GM21786 (cell line): ENCODE measurements at regions not wholly inside any gene's neighbourhood (a gene's known extent, or its start where the extent isn't known, plus 50 kb on each side); places are given as distances from the start of the nearest gene placed in this dataset.
"Not testable (repeated sequence)": the region's sequence is repeated elsewhere in the genome, so short reads cannot be mapped to it uniquely, and the experiment has no call there.

Experiments
- ATAC-seq: cut with Tn5 transposase; IDR thresholded peaks from one replicate; pipeline ENCODE4 v1.9.1; 2021; ENCODE audit not compliant: unreplicated experiment

DNA sequence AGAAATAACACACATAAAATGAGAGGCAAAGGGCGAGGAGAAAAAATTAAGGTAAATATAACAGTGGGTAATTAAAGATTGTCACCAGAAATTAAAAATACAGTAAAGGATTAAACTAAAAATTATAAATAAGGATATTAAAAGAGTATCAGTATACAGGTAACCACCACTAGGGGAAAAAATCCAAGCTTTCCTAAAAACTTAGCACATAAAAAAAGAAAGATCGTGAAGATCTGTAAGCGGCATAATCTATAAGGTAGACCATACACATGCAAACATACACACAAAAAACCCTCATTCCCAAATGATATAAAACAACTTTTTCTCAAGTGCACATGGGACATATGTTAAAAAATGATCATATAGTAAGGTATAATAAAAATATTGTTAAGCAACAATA lies 577.3 kb upstream of the NUDT12 start:
- ATAC-seq, result no peak

- no peak for ATAC-seq
Measured at GRCh38 chr5:104130320-104130719, 567.7 kb upstream of the NUDT12 start.

DNA sequence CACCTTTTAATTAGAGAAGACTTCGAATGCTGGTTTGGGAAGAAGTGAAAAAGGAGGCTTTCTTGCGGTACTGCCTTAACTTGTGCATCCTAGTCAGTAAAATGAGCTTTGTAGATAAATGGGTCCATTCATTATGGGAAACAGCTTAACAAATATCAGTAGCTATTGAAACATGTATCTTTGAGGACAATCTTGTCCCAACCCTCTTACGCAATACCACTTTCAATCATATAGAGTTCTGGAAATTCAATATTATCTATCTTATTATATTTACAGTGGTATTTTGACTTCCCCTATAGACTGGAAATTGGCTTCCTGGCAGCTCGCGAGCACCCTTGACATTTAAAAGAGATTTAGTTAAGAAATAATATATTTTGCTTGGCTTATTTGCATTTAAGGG lies 565.8 kb upstream of the NUDT12 start:
- no peak for ATAC-seq

DNA sequence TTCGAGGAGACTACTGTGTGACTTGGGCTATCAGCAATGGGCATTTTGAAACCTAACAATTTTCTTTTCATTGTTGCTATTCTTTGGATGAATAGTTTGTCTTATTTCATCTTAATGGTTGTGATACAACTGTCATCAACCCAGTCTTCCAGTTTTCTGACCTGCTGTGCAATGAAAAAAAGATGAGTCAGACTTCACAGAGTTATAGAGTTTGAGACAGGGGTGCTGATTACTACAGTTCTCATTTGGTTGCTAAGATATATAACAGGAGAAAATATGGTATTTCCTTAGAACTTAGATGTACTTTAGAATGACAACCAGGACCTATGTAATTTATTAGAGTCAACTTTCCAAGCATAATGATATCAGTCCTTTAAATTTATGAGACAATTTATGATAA lies 564.4 kb upstream of the NUDT12 start:
- ATAC-seq, result no peak

GRCh38 chr5:104119529-104119928 lies 556.9 kb upstream of the NUDT12 start:
- no peak for ATAC-seq

DNA sequence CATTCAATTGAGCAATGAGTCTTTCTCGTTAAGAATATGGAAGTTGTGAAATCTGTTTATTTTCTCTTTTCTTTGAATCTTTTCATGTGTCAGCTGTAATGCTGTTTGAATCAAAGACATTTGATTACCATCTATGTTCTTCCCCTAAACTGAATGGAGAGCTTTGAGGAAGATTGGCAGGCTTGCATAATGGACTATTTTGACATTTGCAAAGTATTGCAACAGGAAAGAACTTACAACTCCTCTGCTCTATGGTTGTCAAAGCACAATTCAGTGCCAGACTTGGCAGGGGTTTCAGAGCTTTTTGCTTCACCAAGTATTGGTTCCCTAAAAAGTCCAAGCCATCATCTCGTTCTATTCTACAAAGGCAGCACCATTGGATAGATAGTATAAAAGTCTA lies 549.0 kb upstream of the NUDT12 start:
- no peak for ATAC-seq

DNA sequence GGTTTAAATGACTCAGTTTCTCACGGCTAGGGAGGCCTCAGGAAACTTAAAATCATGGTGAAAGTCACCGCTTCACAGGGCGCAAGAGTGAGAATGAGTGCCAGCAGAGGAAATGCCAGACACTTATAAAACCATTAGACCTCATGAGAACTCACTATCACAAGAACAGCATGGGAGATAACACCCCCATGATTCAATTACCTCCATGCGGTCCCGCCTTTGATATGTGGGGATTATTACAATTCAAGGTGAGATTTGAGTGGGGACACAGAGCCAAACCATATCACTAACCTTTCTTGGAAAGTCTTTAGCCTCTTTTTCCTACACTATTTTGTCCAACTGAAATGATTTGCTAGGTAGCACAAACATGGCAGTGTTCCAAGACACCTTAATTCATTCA lies 533.9 kb upstream of the NUDT12 start:
- no peak for ATAC-seq

DNA sequence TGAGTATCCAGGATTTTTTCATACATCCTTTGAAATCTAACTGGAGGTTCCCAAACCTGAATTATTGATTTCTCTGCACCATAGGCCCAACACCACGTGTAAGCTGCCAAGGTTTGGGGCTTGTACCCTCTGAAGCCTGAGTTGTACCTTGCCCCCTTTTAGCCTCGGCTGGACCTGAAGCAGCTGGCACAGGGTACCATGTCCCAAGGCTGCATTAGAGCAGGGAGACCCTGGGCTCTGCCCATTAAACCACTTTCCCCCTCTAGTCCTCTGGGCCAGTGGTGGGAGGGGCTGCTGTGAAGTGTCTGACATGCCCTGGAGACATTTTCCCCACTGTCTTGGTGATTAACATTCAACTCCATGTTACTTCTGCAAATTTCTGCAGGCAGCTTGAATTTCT lies 532.9 kb upstream of the NUDT12 start:
- no peak for ATAC-seq

GRCh38 chr5:104088876-104089778 lies 526.5 kb upstream of the NUDT12 start:
- ATAC-seq, result peak; percentile 64

GRCh38 chr5:104084896-104085295 lies 522.3 kb upstream of the NUDT12 start:
- ATAC-seq, result no peak

- ATAC-seq, result no peak
Measured at GRCh38 chr5:104082754-104083153, 520.2 kb upstream of the NUDT12 start.

DNA sequence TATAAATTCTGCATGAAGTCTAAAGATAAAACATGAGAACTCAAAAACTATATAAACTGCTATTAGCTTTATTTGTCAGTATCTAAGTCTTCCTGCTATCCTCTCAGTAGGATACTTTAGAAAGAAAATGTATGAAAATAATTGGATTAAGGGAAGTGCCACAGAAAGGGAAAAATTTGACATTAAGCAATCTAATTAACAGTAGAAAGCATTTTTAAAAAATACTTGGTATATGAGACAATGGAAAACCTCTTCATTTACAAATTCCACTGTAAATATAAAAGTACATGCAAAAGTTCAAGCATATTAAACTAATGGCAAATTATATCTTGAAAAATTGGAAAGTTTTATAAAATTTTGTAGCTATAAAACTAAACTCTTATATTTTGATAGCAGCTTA lies 518.6 kb upstream of the NUDT12 start:
- no peak for ATAC-seq

- no peak for ATAC-seq
Measured at GRCh38 chr5:104080646-104081175, 518.1 kb upstream of the NUDT12 start.

DNA sequence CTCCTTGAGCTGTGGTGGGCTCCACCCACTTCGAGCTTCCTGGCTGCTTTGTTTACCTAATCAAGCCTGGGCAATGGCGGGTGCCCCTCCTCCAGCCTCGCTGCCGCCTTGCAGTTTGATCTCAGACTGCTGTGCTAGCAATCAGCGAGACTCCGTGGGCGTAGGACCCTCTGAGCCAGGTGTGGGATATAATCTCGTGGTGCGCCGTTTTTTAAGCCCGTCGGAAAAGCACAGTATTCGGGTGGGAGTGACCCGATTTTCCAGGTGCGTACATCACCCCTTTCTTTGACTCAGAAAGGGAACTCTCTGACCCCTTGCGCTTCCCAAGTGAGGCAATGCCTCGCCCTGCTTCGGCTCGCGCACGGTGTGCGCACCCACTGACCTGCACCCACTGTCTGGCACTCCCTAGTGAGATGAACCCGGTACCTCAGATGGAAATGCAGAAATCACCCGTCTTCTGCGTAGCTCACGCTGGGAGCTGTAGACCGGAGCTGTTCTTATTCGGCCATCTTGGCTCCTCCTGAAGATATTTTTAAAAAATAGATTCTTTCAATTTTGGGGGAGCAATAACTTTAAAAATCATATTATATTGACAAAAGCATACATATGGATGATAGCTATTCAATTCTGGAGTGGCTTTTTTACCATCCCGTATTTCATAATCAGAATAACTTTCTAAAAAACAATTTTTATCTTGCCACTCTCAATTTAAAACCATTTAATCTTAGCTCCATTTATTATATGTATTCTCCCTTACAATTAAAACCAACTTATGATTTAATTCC lies 517.5 kb upstream of the NUDT12 start:
- not testable (repeated sequence) for ATAC-seq

- ATAC-seq, result no peak
Measured at GRCh38 chr5:104071887-104072286, 509.3 kb upstream of the NUDT12 start.

DNA sequence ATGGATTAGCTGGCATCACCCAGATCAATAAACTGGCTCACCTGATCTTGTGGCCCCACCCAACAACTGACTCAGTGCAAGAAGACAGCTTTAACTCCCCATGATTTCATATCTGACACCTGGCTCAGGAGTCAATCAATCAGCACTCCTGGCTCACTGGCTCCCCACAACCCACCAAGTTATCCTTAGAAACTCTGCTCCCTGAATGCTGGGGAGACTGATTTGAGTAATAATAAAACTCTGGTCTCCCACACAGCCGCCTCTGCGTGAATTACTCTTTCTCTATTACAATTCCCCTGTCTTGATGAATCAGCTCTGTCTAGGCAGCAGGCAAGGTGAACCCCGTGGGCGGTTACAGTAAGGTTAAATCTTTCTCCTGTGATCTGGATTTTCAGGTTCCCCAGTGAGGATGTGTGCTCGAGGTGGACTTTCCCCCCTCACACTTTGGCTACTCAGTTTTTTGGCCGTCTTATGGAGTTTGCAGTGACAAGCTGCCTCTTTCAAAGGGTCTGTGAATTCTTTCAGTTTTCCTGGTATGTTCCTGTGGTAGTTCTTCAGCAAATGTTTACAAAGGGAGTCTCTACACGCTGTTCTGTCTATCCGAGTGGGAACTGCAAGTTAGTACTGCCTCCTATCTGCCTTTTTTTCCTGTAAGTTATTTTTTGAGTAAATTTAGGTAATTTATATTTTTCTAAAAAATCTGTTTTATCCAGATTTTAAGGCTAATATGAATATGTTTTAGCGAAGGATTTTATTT lies 500.2 kb upstream of the NUDT12 start:
- ATAC-seq, result no peak

DNA sequence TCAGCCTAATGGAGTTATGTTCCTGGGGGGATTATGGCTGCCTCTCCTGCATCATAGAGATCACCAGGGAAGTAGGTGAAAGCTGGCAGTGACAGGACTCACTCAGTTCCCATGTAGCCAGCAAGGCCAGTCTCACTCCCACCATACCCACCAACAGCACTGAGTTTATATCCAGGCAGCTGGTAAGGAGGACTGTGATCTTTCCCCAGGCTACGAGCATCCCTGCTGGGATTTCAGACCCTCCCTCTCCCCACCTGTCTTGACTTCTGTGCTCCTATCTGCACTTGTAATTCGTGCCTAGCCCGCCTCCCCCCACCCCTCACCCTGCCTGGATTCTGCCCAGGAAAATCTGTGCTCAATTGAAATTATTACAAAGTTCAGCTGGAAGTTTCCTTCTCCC lies 499.1 kb upstream of the NUDT12 start:
- ATAC-seq, result no peak

- ATAC-seq, result no peak
Measured at GRCh38 chr5:104053353-104053649, 490.7 kb upstream of the NUDT12 start.

GRCh38 chr5:104052558-104053352 lies 490.2 kb upstream of the NUDT12 start:
- no peak for ATAC-seq

DNA sequence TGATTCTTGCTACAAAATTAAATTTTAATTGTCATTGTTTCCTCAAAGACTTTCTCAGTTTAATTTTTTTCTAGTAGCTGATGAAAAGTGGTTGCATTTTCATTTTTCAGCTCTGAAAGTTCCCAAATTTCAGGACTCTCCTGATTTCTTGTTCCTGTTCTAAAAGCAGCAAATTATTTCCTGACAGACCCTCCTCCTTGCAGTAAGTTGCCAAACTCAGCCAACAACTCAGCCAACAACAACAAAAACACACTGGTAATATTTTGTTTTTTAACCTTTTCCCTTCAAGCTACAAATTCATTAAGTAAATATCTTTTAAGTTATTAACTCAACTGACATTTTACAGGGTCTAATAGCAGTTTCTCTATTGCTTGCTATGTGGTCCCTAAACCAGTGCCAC lies 487.8 kb upstream of the NUDT12 start:
- ATAC-seq, result no peak

GRCh38 chr5:104049752-104050151 lies 487.2 kb upstream of the NUDT12 start:
- ATAC-seq, result no peak
